NCI-H1694 (cell line): ENCODE measurements at regions not wholly inside any gene's neighbourhood (a gene's known extent, or its start where the extent isn't known, plus 50 kb on each side); places are given as distances from the start of the nearest gene placed in this dataset.
"Not testable (repeated sequence)": the region's sequence is repeated elsewhere in the genome, so short reads cannot be mapped to it uniquely, and the experiment has no call there.

Source experiments
- DNase-seq: peaks from one replicate; lab custom pipeline; 2025; lab: John Stamatoyannopoulos, UW

DNA sequence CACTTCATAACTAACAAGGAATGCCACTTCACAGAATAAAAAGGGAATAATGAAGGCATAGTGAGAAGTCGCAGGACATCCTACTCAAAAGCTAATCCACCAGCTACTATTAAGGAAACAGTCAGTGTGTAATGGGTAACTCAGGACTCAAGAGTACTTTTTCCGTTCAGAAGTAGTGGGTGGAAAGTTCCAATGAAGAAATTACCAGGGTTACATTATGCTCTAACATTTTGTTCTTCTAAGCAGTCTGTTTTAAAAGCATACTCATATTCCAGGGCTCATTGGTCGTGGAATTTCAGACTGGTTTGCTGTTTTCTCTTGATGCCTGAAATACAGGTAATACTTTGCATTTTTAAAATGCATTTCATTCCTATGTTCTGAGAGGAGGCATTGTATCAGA lies 222.4 kb upstream of the IRS2 start:
- no peak for DNase-seq

- DNase-seq: no peak
These were observed 219.9 kb upstream of the IRS2 start for GRCh38 chr13:110006304-110006703.

DNA sequence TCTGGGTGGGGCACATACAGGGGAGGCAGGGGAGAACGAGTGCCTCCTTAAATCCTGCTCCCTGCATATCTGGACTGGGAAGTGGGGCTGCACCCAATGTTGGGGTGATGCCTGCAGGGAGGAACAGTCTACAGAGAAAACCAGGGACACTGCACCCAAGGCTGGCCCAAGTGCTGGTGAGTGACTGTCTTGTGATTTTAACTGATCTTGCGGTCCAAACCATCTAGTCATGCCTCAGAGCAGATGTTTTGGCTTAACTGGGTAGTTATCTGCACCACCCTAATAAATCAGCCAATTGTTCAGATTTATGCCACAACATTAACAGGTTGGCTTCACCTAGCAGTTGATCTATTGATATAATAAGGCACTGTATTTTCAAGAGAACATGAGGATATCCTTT lies 219.2 kb upstream of the IRS2 start:
- no peak for DNase-seq

DNA sequence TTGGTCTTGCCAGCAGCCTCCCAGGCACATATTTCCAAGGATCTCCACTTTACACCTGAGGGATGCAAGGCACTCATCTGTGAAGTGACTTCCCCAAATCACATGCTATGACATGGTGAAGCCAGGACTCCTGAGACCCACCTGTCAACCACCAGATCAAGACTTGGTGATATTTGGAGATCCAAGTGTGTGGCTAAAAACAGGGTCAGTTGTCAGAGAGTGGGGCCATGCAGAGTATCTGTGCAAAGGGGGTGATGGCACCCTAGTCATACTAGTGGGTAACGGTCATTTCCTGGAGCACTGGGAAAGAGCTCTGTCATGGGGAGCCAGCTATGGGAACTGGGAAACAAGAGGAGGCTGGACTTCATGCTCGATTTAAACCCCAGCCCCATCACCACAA lies 218.4 kb upstream of the IRS2 start:
- DNase-seq: no peak

GRCh38 chr13:110001670-110002275 lies 215.4 kb upstream of the IRS2 start:
- DNase-seq: no peak

DNA sequence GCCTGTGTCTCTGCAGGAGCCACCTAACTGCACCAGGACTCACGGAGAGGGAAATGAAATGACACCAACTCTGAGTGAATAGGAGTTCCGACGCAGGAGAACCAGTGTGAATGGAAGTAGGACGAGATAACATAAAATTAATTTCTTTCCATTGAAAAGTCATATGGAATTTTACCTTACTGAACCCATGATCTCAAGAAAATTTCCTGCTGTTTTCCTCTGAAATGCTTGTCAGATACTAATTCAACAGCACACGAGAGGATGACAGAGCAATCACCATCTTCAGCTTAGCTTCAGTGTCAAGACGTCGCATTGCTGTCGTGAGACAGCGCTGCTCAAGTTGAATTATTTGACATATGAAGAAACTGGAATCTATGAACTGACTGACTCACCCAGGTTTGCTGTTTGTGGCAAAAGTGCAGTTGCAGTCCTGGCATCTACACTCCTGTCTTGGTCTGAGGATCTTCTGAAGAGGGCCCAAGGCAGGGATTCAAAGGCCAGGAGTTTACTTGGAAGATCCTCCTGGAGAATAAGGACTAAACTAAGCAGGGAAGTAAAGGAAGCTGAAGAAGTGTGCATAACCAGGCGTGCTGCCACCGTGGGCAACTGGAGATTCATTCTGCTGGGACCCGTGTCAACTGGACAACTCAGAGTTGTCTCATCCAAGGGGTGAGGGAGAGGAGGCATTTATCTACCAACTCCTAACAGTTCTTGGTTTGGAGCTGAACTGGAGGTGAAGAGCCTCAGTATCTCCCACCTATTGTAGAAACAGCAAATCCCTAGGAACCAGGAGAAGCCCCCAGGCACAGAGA lies 214.4 kb upstream of the IRS2 start:
- DNase-seq: no peak

GRCh38 chr13:109999659-110000533 lies 213.5 kb upstream of the IRS2 start:
- DNase-seq: no peak

DNA sequence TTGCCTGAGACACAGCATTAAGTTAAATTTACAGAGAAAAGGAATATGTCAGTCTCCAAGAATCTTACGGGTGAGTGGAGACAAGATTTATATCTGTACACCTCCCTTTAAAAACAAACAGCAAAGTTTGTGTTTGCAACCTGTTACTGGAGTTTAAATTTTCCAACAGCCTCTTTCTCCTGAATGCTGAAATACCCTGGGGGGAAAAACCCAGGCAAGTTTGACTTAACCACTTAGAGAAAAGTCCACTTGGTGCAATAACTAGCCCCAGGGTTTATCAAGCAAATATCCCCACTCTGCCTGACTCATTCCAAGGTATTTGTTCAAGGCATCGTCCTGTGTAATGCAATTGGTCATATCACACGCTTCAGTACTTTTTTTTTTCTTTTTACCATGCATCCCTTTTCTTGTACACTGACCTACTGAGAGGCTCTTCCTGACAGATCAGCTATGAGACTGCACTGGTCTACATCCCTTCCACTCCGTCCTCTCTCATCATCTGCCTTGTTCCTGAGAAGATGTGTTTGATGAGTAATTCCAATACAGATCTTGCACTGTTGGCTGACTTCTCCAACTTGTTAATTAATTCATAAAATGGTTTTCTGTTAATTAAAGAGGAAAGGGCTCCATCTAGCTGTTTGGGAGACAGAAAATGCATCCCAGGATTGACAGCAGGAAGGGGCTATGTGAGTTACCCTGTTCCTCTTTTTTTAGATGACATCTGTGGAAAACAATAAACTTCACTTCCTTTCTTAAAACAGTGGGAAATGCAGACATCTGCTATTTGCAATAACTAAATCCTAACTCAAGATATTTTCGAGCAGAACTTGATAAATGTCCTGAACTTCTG lies 212.5 kb upstream of the IRS2 start:
- DNase-seq: no peak

GRCh38 chr13:109998037-109998436 lies 211.7 kb upstream of the IRS2 start:
- DNase-seq: no peak

DNA sequence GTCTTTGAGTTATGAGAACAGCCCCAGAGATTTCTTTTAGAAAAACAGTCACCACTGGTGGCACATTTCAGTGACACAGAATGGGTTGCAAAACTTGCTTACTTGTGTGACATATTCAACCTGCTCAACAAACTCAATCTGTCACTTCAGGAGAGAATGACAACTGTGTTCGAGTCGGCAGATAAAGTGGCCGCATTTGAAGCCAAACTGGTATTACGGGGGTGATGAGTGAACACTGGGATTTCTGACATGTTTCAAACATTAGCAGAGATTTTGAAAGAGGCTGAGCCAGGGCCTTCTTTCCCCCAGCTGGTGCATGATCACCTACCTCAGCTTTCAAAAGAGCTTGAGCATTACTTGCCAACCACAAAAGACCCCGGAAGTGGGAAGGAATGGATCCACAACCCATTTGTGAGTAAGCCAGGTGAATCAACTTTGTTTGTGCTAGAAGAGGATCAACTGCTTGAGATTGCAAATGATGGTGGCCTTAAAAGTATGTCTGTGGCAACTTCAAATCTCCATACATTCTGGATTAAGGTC lies 210.7 kb upstream of the IRS2 start:
- DNase-seq: not testable (repeated sequence)

GRCh38 chr13:109996404-109996960 lies 210.1 kb upstream of the IRS2 start:
- no peak for DNase-seq

DNA sequence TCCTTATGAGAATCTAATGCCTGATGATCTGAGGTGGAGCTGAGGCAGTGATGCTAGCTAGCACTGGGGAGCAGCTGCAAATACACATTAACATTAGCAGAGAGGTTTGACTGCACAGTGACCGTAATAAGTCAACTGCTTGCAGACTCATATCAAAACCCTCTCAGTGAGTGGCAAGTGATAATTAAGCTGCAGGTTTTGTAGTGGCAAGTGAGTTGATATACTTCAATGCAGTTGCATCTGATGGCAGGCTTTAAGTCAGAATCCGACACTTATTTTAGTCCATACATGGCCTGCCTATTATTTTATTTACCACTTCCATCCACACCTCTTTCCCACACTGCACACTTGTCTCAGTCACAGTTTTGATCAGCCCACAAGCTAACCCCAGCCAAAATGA lies 209.2 kb upstream of the IRS2 start:
- DNase-seq: no peak

- DNase-seq: no peak
These were observed 203.9 kb upstream of the IRS2 start for GRCh38 chr13:109990296-109990695.

DNA sequence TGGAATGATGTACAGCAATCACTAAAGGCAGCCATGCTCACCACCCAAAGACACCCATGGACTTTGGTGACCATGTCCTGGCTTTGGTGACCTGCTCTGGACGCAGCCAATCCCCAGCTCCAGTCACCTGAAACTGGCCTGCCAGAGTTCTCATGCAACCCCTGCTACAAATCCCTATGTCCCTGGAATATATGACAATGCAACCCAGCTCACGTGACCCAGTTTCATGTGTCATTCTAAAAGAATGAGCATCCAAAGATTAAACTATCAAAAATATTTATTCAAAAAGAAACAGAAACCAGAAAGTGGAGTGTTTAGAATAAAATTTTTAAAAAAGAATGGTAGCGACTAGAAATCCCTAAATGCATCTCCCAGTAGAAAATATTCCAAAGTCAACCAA lies 203.3 kb upstream of the IRS2 start:
- DNase-seq: no peak

- DNase-seq: no peak
These were observed 202.8 kb upstream of the IRS2 start for GRCh38 chr13:109989155-109989554.

DNA sequence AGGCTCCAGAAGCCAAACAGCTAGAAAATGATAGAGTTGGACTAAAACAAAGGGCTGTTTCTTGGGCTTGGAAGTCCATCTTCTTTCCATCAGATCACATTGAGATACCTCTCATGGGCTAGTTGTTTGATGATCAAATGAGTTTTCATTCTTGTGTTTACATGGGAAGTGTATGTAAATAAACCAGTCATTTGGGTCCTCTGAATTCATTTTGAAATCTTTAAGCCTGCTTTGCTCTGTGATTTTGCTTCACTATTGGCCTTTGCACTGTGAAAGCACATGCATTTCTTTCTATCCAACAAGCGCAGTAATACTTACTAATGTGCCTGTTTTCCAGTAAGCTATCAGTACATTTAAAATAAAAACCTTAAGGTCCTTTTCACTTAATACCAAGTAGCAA lies 200.5 kb upstream of the IRS2 start:
- DNase-seq: no peak

- no peak for DNase-seq
These were observed 199.6 kb upstream of the IRS2 start for GRCh38 chr13:109985871-109986450.

DNA sequence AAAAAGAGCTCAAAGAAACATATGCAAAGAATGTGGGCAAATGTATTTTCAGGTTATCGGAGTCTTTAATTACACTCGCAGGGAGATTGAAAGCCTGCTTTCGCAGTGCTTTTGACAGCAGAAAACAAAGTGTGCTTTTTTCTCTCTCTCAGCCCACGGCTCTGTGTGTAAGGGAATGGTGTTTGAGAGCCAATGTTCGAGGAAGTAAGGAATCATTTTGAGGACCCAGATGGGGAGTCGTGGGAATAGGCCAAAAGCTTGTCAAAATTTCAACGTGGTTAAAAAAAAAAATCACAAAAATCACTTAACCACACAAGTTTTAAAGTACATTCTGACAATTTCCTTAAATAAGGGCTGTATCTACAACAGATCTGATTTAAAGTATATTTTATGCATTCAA lies 197.1 kb upstream of the IRS2 start:
- no peak for DNase-seq

GRCh38 chr13:109981000-109981399 lies 194.6 kb upstream of the IRS2 start:
- no peak for DNase-seq

GRCh38 chr13:109979676-109980075 lies 193.3 kb upstream of the IRS2 start:
- not testable (repeated sequence) for DNase-seq

DNA sequence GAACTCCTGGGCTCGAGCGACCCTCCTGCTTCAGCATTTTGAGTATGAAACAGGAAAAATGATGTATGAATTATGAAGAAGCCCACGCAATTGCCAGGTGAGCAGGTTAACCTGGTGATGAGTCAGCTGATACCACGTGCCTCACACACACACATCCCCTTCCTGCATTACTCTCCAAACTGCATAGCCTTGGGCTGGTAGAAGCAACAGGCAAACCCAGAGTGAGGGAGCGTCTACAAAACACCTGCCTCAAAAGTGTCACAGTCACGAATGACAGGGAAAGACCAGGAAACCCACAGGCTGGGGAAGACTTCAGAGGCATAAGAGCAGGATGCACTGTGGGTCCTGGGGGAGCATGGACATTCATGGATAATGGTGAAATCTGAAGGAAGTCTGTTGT lies 192.8 kb upstream of the IRS2 start:
- no peak for DNase-seq
